ENCODE measurements at regions not wholly inside any gene's neighbourhood (a gene's known extent, or its start where the extent isn't known, plus 50 kb on each side); places are given as distances from the start of the nearest gene placed in this dataset.

GRCh38 chr2:71777946-71778345 lies 324.6 kb downstream of the DYSF start:
- DNase-seq (ENCODE audit: low read depth in 2 of 2), result no peak

DNA sequence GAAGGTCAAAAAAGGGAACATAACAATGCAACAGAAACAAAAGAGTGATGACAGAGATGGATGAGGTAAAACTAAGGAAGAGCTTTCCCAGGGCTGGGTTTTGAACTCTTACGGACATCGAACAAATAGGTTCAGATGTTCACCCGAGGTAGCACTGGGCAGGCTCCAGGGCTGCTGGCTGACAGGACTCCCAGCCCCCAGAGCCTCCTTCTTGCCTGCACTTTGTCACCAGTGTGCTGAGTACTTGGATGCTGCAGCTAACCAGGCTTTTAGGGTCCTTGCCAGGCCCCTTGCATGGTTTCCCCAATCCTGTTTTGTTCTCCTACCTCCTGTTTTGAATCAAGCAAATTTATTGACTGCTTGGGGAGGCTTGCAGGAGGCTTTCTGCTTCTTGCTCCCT lies 322.9 kb downstream of the DYSF start:
- DNase-seq (ENCODE audit: low read depth in 2 of 2), result no peak

DNA sequence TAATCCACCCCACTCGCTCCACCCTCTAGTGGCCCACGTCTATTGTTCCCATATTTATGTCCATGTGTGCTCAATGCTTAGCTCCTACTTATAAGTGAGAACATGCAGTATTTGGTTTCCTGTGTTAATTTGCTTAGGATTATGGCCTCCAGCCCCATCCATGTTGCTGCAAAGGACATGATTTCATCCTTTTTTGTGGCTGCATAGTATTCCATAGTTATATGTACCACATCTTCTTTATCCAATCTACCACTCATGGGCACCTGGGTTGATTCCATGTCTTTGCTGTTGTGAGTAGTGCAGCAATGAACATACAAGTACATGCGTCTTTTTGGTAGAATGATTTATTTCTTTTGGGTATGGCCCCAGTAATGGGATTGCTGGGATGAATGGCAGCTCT lies 319.9 kb downstream of the DYSF start:
- DNase-seq (ENCODE audit: low read depth in 2 of 2), result no peak

DNA sequence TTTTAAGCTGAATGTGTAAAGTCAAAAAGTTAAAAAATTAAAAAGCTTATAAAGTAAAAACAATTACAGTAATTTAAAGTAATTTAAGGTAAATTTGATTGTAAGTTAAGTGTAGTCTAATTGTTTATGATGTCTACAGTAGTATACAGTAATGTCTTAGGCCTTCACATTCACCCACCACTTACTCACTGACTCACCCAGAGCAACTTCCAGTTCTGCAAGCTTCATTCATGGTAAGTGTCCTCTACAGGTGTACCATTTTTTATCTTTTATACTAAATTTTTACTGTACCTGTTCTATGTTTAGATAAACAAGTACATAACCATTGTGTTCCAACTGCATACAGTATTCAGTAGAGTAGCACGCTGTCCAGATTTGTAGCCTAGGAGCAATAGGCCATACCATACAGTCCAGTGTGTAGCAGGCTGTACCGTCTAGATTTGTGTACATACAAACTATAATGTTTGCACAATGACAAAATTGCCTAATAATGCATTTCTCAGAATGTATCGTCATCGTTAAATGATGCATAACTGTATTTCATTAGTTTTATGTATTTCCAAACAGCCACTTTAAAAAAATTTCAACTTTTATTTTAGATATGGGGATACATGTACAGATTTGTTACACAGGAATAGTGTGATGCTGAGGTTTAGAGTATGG lies 319.3 kb downstream of the DYSF start:
- DNase-seq (ENCODE audit: low read depth in 2 of 2), result no peak

DNA sequence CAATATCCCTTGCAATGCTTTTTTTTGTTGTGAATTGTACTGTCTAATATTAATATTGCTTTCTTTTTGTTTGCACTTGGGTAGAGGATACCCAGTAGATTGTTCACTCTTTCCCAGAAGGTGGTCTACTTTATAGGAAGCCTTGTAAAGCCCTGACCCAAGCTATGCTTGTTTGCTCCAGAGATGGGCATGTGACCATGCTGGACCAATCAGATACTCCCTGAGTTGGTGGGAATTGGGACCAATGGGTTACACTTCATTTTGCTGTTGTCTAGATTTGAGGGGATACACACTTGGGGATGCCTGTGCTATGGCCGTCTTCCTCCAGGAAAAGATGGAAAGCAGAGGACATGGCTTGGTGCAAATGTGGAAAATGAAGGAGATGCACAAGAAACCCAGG lies 314.3 kb downstream of the DYSF start:
- no peak for DNase-seq (ENCODE audit: low read depth in 2 of 2)

DNA sequence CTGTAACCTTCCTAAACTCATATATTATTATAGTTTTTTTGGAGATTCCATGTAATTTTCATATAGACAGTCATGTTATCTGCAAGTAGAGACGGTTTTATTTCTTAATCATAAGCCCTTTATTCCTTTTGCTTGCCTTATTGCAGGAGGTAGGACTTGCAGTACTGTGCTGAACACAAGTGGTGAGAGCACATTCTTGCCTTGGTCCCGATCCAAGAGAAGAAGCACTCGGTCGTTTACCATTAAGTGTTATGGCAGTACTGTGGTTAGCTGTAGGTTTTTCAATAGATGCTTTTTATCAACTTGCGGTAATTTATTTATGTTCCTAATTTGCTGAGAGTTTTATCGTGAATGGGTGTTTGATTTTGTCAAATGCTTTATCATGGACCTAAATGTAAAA lies 305.7 kb downstream of the DYSF start:
- DNase-seq (ENCODE audit: low read depth in 2 of 2), result no peak

GRCh38 chr2:71757351-71757750 lies 304.0 kb downstream of the DYSF start:
- DNase-seq (ENCODE audit: low read depth in 2 of 2), result no peak

- no peak for DNase-seq (ENCODE audit: low read depth in 2 of 2)
These were observed 303.0 kb downstream of the DYSF start for GRCh38 chr2:71756280-71756906.

DNA sequence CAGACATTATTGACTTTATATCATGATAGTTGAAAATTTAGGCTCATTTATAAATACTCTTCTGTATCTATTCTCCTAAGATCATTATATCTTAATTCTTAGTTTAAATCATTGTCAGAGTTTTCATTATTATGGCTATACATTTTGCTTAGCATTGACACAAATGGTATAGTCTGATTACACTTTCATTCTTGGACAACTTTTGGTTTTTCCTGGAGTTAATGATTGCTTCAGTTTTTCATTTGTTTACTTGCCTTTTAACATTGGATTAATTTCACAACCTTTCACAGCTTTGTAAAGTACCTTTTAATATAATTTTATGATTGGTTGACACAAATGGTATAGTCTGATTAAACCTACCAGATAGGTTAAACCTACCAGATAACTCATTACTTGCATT lies 298.2 kb downstream of the DYSF start:
- no peak for DNase-seq (ENCODE audit: low read depth in 2 of 2)

DNA sequence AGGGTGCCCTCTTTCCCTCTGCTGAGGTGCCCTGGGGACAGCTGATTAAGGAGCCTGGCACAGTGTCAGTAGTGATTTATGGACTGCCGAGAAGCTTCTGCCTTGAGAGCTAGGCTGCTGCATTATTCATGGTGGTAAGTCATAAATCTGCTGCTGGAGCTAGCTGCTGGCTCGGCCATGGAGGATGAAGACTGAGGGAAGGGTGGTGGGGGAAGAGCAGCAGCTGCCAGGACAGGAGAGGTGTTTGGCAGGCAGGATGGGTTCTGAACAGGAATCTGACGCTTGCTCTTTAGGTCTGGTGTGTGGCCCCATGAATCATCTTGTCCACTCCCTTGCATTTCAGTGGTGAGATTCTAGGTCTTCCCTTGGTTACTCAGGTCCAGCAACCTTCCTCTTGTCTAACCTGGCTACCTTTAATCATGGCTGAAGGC lies 296.3 kb downstream of the DYSF start:
- DNase-seq (ENCODE audit: low read depth in 2 of 2), result no peak

GRCh38 chr2:71748227-71748626 lies 294.9 kb downstream of the DYSF start:
- no peak for DNase-seq (ENCODE audit: low read depth in 2 of 2)

DNA sequence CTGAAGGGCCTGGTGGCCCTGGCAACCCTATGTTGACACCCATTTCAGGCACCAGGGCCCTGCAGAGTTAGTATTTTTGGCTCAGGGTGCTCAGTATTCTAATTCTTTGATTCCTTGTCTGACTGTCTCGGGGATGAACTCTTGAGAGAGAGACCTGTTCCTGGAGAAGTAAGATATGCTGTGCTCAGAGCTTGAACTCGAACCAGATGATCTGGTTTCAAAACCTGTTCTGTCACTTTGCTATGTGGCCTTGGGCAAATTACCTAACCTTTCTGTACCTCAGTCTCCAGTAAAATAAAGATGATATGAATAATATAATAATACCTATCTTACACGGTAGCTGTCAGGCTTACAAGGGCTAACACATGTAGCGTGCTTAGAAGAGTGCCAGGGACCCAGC lies 294.2 kb downstream of the DYSF start:
- no peak for DNase-seq (ENCODE audit: low read depth in 2 of 2)

GRCh38 chr2:71746946-71747501 lies 293.7 kb downstream of the DYSF start:
- no peak for DNase-seq (ENCODE audit: low read depth in 2 of 2)

DNA sequence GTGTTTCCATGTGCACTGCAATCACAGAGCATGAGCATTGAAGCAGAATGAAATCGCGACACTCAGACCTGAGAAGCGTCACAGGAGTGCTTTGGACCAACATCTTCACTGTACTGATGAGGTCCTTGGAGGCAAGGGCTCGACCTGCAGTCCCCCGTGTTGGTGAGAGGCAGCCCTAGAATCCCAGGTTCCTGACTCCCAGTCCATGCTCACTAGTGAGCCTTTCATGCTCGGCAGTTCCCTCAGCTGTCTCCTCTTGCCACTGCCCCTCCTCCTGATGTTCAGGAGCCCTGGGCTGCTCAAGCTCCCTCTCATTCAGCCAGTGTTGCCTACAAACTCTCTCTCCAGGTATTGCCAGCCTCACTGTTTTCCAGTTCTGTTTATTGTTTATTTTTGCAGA lies 291.4 kb downstream of the DYSF start:
- DNase-seq (ENCODE audit: low read depth in 2 of 2), result no peak

GRCh38 chr2:71743995-71744675 lies 290.8 kb downstream of the DYSF start:
- DNase-seq (ENCODE audit: low read depth in 2 of 2), result no peak

DNA sequence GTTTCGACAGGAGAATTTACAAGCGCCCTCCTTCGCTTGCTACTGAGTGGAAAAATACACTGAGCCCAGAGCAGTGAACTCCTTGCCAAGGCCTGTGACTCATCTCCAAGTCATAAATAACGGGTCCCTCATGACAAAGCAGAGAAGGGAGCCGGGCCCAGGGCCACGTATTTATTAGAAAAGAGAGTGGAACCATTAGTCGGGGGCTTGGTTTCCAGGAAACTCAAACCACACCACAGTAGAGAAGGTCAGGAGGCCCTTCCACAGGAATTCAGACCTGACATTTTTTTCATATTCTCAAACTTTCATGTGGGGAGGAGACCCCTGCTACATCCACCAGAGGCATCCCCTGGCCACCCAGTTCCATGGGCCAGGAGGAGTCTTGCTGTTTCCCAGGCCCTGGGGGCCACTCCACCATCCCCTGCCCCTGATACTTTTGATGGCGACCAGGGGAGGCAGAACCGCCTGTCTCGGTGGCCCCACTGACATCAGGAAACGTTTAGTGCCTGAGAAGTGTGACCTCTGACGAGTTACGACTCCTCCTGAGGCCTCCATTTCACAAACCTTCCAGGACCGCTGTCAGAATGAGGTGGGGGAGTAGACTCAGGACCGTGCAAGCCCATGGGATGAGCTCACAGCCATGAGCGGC lies 289.7 kb downstream of the DYSF start:
- DNase-seq (ENCODE audit: low read depth in 2 of 2), result no peak

DNA sequence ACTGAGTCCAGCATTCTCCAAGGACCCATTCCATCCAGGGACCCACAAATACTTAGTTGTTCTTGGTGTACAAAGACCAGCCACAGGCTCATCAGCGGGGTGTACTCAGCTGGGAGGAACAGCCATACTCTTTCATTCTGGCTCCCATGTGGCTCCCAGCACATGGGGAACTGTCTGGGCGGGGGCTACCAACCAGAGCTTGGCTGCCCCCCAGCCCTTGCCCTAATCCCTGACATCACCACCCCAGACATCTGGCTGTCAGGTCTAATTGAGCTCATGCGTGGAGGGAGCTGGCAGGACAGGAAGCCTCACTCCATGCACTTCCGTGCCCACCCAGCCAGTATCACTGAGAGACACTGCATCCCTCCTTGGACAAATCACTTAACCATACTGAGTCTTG lies 283.6 kb downstream of the DYSF start:
- DNase-seq (ENCODE audit: low read depth in 2 of 2), result no peak

DNA sequence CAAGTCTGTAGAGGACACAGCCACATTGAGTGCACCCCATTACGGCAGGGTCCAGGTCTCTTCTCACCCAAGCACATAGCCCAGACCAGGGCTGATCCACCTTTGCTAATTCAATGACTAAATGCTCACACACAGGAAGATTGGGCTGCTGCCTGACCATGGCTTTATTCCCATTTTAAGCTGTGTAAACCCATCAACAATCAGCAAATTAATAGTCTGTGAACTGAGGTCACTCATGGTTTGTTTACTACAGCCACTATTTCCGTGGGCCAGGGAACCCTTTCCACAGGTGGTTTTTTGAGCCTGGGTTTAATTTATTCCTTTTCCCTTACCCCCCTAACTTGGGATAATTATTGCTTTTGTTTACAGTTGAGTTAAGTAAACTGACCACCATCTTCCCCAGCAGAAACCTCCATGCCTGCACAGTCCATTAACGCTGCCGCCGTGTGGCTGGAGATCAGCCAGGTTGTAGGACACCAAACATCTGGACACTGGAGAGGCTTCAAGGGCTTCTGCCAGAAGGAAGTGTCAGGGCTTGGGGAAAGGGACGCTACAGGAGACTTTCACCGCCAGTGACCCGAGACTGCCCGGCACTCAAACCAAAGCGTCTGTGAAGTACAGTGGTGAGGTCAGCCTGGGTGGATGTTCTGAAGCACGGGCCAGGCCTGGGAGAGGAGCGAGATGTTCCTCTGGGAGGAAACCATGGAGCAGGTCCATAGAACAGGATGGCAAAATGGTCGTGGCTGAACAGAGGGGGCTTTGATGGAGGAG lies 282.9 kb downstream of the DYSF start:
- DNase-seq (ENCODE audit: low read depth in 2 of 2), result no peak
